Umbilical cord (tissue), 1 donor: ENCODE measurements at regions not wholly inside any gene's neighbourhood (a gene's known extent, or its start where the extent isn't known, plus 50 kb on each side); places are given as distances from the start of the nearest gene placed in this dataset.

Experiments
- DNase-seq: peaks from one replicate; pipeline ENCODE4 v3.0.0-alpha.2; 2015; ENCODE audit warnings: low spot score

GRCh38 chr2:19600982-19601381 is 242.6 kb upstream of the OSR1 start:
- DNase-seq, result no peak

GRCh38 chr2:19600506-19600905 is 242.1 kb upstream of the OSR1 start:
- no peak for DNase-seq

- DNase-seq, result peak; percentile 92
These were observed 240.5 kb upstream of the OSR1 start for GRCh38 chr2:19598971-19599370.

- no peak for DNase-seq
These were observed 233.8 kb upstream of the OSR1 start for GRCh38 chr2:19592197-19592596.

- no peak for DNase-seq
These were observed 231.4 kb upstream of the OSR1 start for GRCh38 chr2:19589791-19590190.

- DNase-seq, result peak; percentile 37
These were observed 222.4 kb upstream of the OSR1 start for GRCh38 chr2:19580830-19581229.

- no peak for DNase-seq
These were observed 221.8 kb upstream of the OSR1 start for GRCh38 chr2:19580264-19580663.

- no peak for DNase-seq
These were observed 221.0 kb upstream of the OSR1 start for GRCh38 chr2:19579461-19579860.

- no peak for DNase-seq
These were observed 219.3 kb upstream of the OSR1 start for GRCh38 chr2:19577723-19578122.

GRCh38 chr2:19576411-19576810 is 218.0 kb upstream of the OSR1 start:
- no peak for DNase-seq

GRCh38 chr2:19575641-19576040 is 217.2 kb upstream of the OSR1 start:
- DNase-seq, result no peak

- peak; percentile 76 for DNase-seq
These were observed 216.4 kb upstream of the OSR1 start for GRCh38 chr2:19574778-19575260.

GRCh38 chr2:19573784-19574183 is 215.4 kb upstream of the OSR1 start:
- no peak for DNase-seq

GRCh38 chr2:19571773-19572172 is 213.3 kb upstream of the OSR1 start:
- DNase-seq, result no peak

GRCh38 chr2:19569300-19569791 is 210.9 kb upstream of the OSR1 start:
- DNase-seq, result no peak

GRCh38 chr2:19568809-19569208 is 210.4 kb upstream of the OSR1 start:
- DNase-seq, result no peak

- no peak for DNase-seq
These were observed 202.4 kb upstream of the OSR1 start for GRCh38 chr2:19560785-19561184.

GRCh38 chr2:19559596-19560240 is 201.3 kb upstream of the OSR1 start:
- DNase-seq, result no peak

- DNase-seq, result no peak
These were observed 198.2 kb upstream of the OSR1 start for GRCh38 chr2:19556648-19557047.

GRCh38 chr2:19554520-19554919 is 196.1 kb upstream of the OSR1 start:
- no peak for DNase-seq

GRCh38 chr2:19552270-19552669 is 193.8 kb upstream of the OSR1 start:
- DNase-seq, result peak; percentile 42

GRCh38 chr2:19550750-19551149 is 192.3 kb upstream of the OSR1 start:
- DNase-seq, result no peak

GRCh38 chr2:19549821-19550220 is 191.4 kb upstream of the OSR1 start:
- DNase-seq, result no peak

- no peak for DNase-seq
These were observed 189.7 kb upstream of the OSR1 start for GRCh38 chr2:19548116-19548515.
